ENCODE measurements at regions not wholly inside any gene's neighbourhood (a gene's known extent, or its start where the extent isn't known, plus 50 kb on each side); places are given as distances from the start of the nearest gene placed in this dataset.

DNA sequence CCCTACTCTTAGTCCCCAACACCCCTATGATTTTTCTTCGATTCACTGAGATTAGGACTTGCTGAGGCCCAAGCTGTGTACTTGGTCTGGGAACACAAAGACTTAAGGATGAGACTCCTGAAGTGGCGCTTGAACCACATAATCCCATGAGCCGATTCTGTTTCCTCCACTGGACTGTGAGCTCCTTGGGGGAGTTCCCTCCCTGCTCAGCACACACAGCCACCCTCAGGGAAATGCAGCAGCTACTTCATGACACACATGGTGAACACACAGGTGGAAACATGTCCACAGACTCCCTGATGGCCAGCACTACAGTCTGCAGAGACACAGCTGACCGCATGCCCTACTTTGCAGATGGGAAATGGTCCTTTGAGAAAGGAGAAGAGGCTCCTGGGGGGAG is 101.1 kb downstream of the C5orf15 start:
- Histone ChIP-seq H3K4me3 (ENCODE audit: low read depth in 1 of 3, low read length in 3 of 3) (no peak overlapping the region), H3K27me3 (ENCODE audit: control insufficient read depth in 3 of 3, insufficient read depth in 3 of 3, low read length in 3 of 3) (peaks cover 0 to 4% (median 0%) of the 10 kb centered on the region in 3 donors), H3K27ac (ENCODE audit: low read depth in 1 of 3, low read length in 2 of 3) (no peak overlapping the region), H3K4me1 (ENCODE audit: control insufficient read depth in 3 of 3, insufficient read depth in 2 of 3, low read depth in 1 of 3, low read length in 2 of 3) (no peaks in the 10 kb centered on the region), H3K9me3 (ENCODE audit: control insufficient read depth in 2 of 2, insufficient read depth in 1 of 2, low read depth in 1 of 2, low read length in 1 of 2) (no peaks in the 10 kb centered on the region), H3K36me3 (ENCODE audit: control insufficient read depth in 3 of 3, insufficient read depth in 2 of 3, low read depth in 1 of 3, low read length in 3 of 3) (no peaks in the 10 kb centered on the region)
- 81 to 88% (median 85%) methylated on average over 4 of the region's 4 CpGs for WGBS, 3 donors
- DNase-seq = no peak
- FAIRE-seq = no peak

DNA sequence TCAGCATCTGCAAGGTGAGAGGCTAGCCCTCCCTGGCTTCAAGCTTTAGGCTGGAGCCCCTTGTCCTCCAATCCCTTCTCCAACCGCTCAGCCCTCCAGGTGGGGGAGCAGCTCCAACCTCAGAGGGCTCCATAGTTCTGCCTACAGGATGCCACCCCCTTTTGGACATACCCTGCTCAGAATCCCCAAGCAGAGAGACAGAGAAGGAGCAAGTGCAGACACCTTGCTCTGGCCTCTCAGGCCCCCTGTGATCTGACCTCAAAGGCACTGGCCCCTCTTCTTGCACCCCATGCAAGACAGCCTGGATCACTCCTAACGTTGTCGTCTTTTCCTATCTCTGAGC is 101.6 kb downstream of the C5orf15 start:
- Histone ChIP-seq H3K27me3 (ENCODE audit: control insufficient read depth in 3 of 3, insufficient read depth in 3 of 3, low read length in 3 of 3) (peaks cover 0 to 4% (median 0%) of the 10 kb centered on the region in 3 donors), H3K36me3 (ENCODE audit: control insufficient read depth in 3 of 3, insufficient read depth in 2 of 3, low read depth in 1 of 3, low read length in 3 of 3) (no peaks in the 10 kb centered on the region), H3K4me3 (ENCODE audit: low read depth in 1 of 3, low read length in 3 of 3) (no peak overlapping the region), H3K9me3 (ENCODE audit: control insufficient read depth in 2 of 2, insufficient read depth in 1 of 2, low read depth in 1 of 2, low read length in 1 of 2) (no peaks in the 10 kb centered on the region), H3K27ac (ENCODE audit: low read depth in 1 of 3, low read length in 2 of 3) (no peak overlapping the region), H3K4me1 (ENCODE audit: control insufficient read depth in 3 of 3, insufficient read depth in 2 of 3, low read depth in 1 of 3, low read length in 2 of 3) (no peaks in the 10 kb centered on the region)
- DNase-seq (no peak), FAIRE-seq (no peak)
- WGBS, 3 donors = 39 to 78% (median 58%) methylated on average over 3 of the region's 3 CpGs

DNA sequence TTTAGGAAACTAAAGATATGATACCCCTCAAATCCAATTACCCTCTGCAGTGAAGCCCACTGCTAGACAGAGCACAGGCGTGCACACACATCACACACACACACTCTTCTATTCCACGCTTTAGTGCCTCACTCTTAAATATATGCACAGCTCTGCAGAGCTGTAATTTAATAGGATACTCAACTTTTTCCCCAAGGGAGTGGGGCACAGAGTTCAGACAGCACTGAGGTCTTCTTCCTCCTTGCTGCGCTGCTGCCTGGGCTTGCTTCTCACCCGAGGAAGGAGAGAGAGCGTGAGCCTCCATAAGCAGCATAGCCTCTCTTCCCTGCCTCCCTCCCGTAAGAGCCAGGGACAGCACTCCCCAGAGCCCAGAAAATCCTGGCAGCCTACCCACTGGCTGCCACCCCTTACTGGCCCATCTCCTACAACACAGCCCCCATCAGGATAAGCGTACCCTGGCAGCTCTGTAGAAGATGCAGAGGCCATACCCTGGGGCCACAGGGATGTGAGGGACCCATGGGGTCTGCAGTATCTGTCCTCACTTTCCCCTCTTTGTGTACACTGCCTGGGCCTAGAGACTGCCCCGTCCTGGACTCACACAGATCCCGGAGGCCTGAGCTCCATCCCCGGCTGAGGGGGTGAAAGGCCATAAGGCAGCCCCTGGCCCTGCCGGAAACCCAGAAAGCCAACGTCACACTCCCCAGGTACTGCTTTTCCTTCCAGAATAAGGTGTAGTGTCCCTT is 102.1 kb downstream of the C5orf15 start:
- Histone ChIP-seq H3K27ac (ENCODE audit: low read depth in 1 of 3, low read length in 2 of 3) (no peak overlapping the region), H3K4me1 (ENCODE audit: control insufficient read depth in 3 of 3, insufficient read depth in 2 of 3, low read depth in 1 of 3, low read length in 2 of 3) (no peaks in the 10 kb centered on the region), H3K36me3 (ENCODE audit: control insufficient read depth in 3 of 3, insufficient read depth in 2 of 3, low read depth in 1 of 3, low read length in 3 of 3) (no peaks in the 10 kb centered on the region), H3K4me3 (ENCODE audit: low read depth in 1 of 3, low read length in 3 of 3) (no peak overlapping the region), H3K27me3 (ENCODE audit: control insufficient read depth in 3 of 3, insufficient read depth in 3 of 3, low read length in 3 of 3) (peaks cover 0 to 4% (median 0%) of the 10 kb centered on the region in 3 donors), H3K9me3 (ENCODE audit: control insufficient read depth in 2 of 2, insufficient read depth in 1 of 2, low read depth in 1 of 2, low read length in 1 of 2) (no peaks in the 10 kb centered on the region)
- FAIRE-seq = no peak
- DNase-seq = no peak
- WGBS, 3 donors = 81 to 88% (median 86%) methylated on average over 12 of the region's 12 CpGs

DNA sequence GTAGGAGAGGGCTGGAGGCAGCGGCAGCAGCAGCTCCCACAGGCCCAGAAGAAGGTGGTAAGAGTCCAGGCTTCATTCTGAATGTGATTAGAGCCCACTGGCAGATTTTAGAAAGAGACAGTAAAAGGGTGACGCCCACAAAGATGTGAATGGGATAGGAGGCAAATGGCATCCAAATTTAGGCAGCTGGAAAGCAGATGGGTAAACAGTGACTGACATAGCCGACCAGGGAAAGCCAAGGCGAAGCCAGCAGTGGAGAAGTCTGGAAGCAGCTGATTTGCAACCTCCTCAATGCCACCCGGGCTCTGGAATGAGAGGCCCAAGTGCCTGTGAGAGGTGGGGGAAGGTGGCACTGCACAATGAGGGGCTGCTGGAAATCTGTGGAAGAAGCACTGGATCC is 103.3 kb downstream of the C5orf15 start:
- WGBS, 3 donors = 70 to 73% (median 72%) methylated on average over 5 of the region's 5 CpGs
- peaks cover 0 to 3% (median 0%) of the 10 kb centered on the region in 3 donors for H3K27me3 ChIP-seq (ENCODE audit: control insufficient read depth in 3 of 3, insufficient read depth in 3 of 3, low read length in 3 of 3)
- H3K4me3 ChIP-seq (ENCODE audit: low read depth in 1 of 3, low read length in 3 of 3) = no peak overlapping the region
- no peaks in the 10 kb centered on the region for H3K36me3 ChIP-seq (ENCODE audit: control insufficient read depth in 3 of 3, insufficient read depth in 2 of 3, low read depth in 1 of 3, low read length in 3 of 3)
- FAIRE-seq (no peak), DNase-seq (no peak)
- no peak overlapping the region for H3K27ac ChIP-seq (ENCODE audit: low read depth in 1 of 3, low read length in 2 of 3)
- no peaks in the 10 kb centered on the region for H3K4me1 ChIP-seq (ENCODE audit: control insufficient read depth in 3 of 3, insufficient read depth in 2 of 3, low read depth in 1 of 3, low read length in 2 of 3)
- no peaks in the 10 kb centered on the region for H3K9me3 ChIP-seq (ENCODE audit: control insufficient read depth in 2 of 2, insufficient read depth in 1 of 2, low read depth in 1 of 2, low read length in 1 of 2)

DNA sequence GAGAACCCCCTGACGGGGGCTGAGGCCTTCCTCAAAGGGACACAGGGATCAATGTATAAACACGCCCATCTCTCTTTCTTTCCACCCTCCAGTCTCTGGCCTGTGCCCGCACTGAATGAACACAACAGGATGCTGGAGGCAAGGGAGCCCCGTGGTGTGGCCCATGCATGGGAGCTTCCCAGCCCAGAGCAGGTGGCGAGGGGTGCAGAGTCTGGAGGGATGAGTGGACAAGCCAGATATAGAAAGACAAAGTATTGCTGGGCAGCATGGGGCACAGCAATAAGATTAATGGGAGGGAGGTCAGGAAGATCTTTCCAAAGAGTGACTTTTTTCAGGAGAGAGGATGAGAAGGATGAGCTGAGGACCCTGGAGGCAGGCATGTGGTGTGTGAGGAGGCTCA is 103.7 kb downstream of the C5orf15 start:
- 65 to 79% (median 73%) methylated on average over 5 of the region's 5 CpGs for WGBS, 3 donors
- H3K36me3 ChIP-seq (ENCODE audit: control insufficient read depth in 3 of 3, insufficient read depth in 2 of 3, low read depth in 1 of 3, low read length in 3 of 3) = no peaks in the 10 kb centered on the region
- H3K4me1 ChIP-seq (ENCODE audit: control insufficient read depth in 3 of 3, insufficient read depth in 2 of 3, low read depth in 1 of 3, low read length in 2 of 3) = no peaks in the 10 kb centered on the region
- H3K27ac ChIP-seq (ENCODE audit: low read depth in 1 of 3, low read length in 2 of 3) = no peak overlapping the region
- FAIRE-seq (no peak), DNase-seq (no peak)
- H3K4me3 ChIP-seq (ENCODE audit: low read depth in 1 of 3, low read length in 3 of 3) = no peak overlapping the region
- H3K9me3 ChIP-seq (ENCODE audit: control insufficient read depth in 2 of 2, insufficient read depth in 1 of 2, low read depth in 1 of 2, low read length in 1 of 2) = no peaks in the 10 kb centered on the region
- H3K27me3 ChIP-seq (ENCODE audit: control insufficient read depth in 3 of 3, insufficient read depth in 3 of 3, low read length in 3 of 3) = no peaks in the 10 kb centered on the region

DNA sequence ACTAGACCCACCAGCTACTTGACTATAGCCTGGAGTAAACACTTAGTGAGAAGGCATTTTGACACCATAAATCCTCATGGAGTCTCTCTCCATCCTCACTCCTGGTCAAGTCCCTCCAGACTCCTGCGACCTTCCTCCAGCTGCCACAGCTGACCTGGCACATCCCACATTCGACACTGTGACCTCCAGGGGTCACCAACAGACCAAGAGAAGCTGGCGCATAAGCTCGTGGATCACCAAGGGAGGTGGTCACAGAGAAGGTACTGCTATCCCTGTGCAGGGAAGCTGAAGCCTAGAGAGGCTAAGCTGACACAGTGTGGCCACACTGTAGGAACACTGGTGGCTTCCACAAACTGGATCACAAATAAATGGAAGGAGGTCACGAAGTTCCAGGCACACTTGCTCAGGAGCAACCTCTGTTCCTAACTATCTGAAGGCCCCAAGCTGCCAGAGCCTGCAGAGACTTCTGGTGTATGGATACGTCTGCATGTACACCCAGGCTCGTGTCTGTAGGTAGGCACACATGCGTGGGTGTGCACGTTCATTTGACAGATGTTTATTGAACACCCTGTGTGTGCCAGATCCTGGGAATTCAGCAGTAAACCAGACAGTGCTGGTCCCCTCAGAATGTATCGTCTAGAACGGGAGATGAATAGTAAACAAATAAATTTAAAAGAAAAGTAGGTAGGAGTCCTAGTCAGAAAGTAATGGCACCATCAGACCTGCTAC is 104.4 kb downstream of the C5orf15 start:
- no peaks in the 10 kb centered on the region for H3K36me3 ChIP-seq (ENCODE audit: control insufficient read depth in 3 of 3, insufficient read depth in 2 of 3, low read depth in 1 of 3, low read length in 3 of 3)
- no peaks in the 10 kb centered on the region for H3K27me3 ChIP-seq (ENCODE audit: control insufficient read depth in 3 of 3, insufficient read depth in 3 of 3, low read length in 3 of 3)
- H3K27ac ChIP-seq (ENCODE audit: low read depth in 1 of 3, low read length in 2 of 3) = no peak overlapping the region
- no peak overlapping the region for H3K4me3 ChIP-seq (ENCODE audit: low read depth in 1 of 3, low read length in 3 of 3)
- WGBS, 3 donors = 59 to 69% (median 62%) methylated on average over 11 of the region's 11 CpGs
- peaks cover 0 to 3% of the 10 kb centered on the region in 2 donors for H3K9me3 ChIP-seq (ENCODE audit: control insufficient read depth in 2 of 2, insufficient read depth in 1 of 2, low read depth in 1 of 2, low read length in 1 of 2)
- DNase-seq (no peak), FAIRE-seq (no peak)
- H3K4me1 ChIP-seq (ENCODE audit: control insufficient read depth in 3 of 3, insufficient read depth in 2 of 3, low read depth in 1 of 3, low read length in 2 of 3) = no peaks in the 10 kb centered on the region

DNA sequence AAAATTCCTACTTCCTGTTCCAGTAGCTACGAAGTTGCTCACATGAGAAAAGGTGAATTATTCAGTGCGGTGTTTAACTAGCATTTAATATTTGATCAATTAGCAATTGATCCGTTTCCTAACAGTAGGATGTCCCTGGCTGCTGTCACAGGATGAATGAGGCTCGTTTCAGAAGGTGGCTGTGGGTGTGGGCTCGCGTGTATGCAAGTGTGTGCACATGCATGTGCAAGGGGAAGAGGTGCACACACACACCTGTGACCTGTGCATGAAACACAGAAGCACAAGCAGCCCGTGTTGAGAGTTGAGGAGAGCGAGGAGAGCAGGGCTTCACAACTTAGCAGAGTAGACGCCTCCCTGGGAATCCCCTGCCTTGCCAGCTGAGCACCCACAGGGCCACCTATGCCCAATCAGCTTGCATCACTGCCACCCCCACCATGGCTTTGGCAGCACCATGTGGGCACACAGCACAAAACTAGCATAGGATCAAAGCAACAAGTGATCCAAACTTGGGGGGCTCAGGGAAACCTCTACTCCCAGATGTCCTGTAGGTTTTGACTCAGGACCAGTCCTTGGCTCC is 107.2 kb downstream of the C5orf15 start:
- Histone ChIP-seq H3K36me3 (ENCODE audit: control insufficient read depth in 3 of 3, insufficient read depth in 2 of 3, low read depth in 1 of 3, low read length in 3 of 3) (no peaks in the 10 kb centered on the region), H3K27me3 (ENCODE audit: control insufficient read depth in 3 of 3, insufficient read depth in 3 of 3, low read length in 3 of 3) (no peaks in the 10 kb centered on the region), H3K4me1 (ENCODE audit: control insufficient read depth in 3 of 3, insufficient read depth in 2 of 3, low read depth in 1 of 3, low read length in 2 of 3) (no peaks in the 10 kb centered on the region), H3K4me3 (ENCODE audit: low read depth in 1 of 3, low read length in 3 of 3) (no peak overlapping the region), H3K27ac (ENCODE audit: low read depth in 1 of 3, low read length in 2 of 3) (no peak overlapping the region), H3K9me3 (ENCODE audit: control insufficient read depth in 2 of 2, insufficient read depth in 1 of 2, low read depth in 1 of 2, low read length in 1 of 2) (peaks cover 0 to 17% of the 10 kb centered on the region in 2 donors)
- no peak for FAIRE-seq
- 60 to 70% (median 66%) methylated on average over 9 of the region's 9 CpGs for WGBS, 3 donors
- DNase-seq = no peak

DNA sequence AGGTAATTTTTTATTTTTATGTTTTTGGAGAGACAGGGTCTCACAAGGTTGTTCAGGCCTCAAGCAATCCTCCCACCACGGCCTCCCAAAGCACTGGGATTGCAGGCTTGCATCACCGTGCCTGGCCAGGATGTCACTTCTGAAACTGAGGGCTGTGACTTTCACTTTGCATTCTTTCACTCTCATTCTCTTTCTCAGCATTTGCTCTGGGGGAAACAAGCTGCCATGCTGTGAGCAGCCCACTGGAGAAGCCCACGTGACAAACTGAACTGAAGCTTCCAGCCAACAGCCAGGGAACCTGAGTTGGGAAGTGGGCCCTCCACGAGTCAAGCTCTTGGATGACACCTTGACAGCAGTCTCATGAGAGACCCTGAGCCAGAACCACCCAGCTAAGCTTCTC is 109.4 kb downstream of the C5orf15 start:
- 45 to 69% (median 68%) methylated on average over 4 of the region's 4 CpGs for WGBS, 3 donors
- Histone ChIP-seq H3K27ac (ENCODE audit: low read depth in 1 of 3, low read length in 2 of 3) (no peak overlapping the region), H3K36me3 (ENCODE audit: control insufficient read depth in 3 of 3, insufficient read depth in 2 of 3, low read depth in 1 of 3, low read length in 3 of 3) (no peaks in the 10 kb centered on the region), H3K27me3 (ENCODE audit: control insufficient read depth in 3 of 3, insufficient read depth in 3 of 3, low read length in 3 of 3) (peaks cover 0 to 4% (median 2%) of the 10 kb centered on the region in 3 donors), H3K4me1 (ENCODE audit: control insufficient read depth in 3 of 3, insufficient read depth in 2 of 3, low read depth in 1 of 3, low read length in 2 of 3) (no peaks in the 10 kb centered on the region), H3K9me3 (ENCODE audit: control insufficient read depth in 2 of 2, insufficient read depth in 1 of 2, low read depth in 1 of 2, low read length in 1 of 2) (peaks cover 0 to 19% of the 10 kb centered on the region in 2 donors), H3K4me3 (ENCODE audit: low read depth in 1 of 3, low read length in 3 of 3) (no peak overlapping the region)
- no peak for DNase-seq
- no peak for FAIRE-seq
